Activated CD4-positive, CD25-positive, alpha-beta regulatory T cell treated with anti-CD3 and anti-CD28 coated beads, Interleukin-2, amount 50 U/mL, for 24 hours (primary cell): ENCODE measurements at regions not wholly inside any gene's neighbourhood (a gene's known extent, or its start where the extent isn't known, plus 50 kb on each side); places are given as distances from the start of the nearest gene placed in this dataset.

ENCODE experiments used
- ATAC-seq, 2 donors: fragments of 150-1000 bp; cut with Tn5 transposase; one replicate each; pipeline ENCODE4 v1.10.0; 2021; ENCODE audit warnings: mild to moderate bottlenecking in 1 of 2, moderate library complexity in 1 of 2

DNA sequence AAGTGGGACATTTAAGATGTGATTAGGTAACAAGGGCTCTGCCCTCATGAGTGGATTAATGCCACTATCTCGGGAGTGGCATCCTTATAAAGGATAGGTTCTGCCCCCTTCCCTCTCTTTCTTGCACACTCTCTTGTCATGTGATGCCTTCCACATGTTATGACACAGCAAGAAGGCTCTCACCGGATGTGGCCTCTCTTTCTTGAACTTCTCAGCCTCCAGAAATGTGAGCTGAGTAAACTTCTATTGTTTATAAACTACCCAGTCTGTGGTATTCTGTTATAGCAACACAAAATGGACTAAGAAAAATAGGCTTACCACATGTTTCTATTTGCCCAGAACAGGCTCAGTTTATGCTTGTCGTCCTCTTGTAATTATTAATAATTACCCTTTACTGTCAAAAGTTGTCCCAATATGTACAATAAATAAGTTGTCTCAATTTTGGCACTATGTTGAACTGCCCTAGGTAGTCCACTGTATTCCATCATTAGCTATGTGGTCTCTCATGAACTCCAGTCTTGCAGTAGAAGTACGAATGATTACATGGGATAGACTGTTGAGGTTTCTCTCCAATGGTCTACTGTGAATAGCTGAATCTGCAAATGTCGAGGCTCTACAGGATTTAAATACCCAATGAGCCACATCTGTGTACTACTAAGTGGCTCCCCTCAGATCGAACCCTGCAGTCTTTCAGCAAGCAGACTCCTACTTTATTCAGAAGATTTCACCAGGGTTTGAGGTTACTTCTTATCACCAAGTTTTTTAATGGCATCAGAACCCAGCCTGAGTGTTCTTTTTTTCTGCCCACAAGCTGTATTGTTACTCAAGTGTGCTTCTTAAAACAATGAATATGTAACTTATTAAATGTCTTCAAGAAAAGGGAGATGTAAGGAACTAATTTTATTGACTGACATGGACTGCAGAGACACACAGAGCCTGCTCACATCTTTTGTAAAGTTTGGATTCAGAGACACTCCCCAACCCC is 102.0 kb upstream of the LEF1 start:
- no peak for ATAC-seq

DNA sequence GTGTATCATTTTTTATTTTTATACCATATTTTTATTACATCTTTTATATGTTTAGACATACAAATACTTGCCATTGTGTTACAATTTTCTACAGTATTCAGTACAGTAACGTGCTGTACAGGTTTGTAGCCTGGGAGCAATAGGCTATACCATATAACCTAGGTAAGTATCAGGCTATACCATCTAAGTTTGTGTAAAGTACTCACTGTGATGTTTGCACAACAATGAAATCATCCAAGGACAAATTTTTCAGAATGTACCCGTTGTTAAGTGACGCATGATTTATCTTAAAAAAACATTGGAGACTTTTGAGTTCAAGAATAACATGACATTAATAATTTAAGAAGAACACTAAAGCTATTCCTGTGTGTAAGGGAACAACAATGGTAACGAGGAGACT is 96.0 kb upstream of the LEF1 start:
- ATAC-seq, result no peak

DNA sequence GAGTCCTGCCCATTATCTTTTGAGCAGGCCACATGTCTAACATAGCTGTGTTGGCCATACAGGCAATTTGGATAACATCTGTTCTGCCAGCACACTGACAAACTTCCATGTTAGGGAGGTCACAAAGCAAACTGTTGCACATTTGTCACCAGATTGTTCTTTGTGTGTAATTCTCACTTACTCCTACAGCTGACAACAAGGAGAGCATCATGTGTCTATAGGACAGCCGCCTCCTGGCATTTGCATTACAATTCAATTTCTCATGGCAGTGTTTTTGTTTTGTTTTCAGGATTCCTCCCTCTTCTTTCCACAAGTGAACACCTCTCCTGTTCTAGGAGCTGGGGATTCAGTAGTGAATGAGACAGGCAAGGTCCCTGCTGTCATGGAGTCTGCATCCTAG is 94.3 kb upstream of the LEF1 start:
- no peak for ATAC-seq

DNA sequence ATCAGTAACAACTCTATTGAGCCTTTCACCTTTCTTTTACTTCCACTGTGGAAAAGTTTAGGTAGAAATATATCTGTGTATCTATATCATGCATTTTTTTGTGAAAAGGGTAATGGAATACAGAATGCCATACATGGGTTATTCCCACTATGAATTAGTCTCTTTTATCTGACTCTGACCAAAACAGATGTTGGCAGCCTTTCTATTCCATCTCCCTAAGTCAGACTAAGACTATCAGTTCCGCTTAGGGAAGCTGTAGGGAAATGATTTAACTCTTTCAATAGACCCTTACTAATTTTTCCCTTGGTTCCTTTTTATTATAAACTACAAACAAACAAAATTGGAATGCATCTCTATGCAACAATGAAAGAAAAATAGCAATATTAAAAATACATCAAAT is 92.3 kb upstream of the LEF1 start:
- ATAC-seq, result no peak

DNA sequence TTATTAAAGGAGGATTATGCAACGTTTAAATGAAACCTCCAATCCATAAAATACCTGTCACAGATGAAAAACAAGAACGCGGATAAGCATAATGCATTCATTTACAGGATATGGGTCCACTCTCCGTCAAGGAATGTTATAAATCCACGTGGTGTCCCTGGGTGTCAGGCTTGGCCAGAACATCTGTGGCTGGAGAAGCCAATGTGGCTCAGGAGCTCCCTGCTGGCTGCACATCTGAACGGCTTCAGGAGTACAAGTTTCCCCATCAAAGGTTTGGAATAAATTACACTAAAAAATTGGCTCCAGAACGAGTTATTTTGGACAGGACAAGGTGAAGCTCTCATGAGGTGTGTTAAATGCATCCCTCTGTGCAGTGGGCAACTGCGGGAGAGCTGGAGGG is 87.8 kb upstream of the LEF1 start:
- ATAC-seq, result no peak

DNA sequence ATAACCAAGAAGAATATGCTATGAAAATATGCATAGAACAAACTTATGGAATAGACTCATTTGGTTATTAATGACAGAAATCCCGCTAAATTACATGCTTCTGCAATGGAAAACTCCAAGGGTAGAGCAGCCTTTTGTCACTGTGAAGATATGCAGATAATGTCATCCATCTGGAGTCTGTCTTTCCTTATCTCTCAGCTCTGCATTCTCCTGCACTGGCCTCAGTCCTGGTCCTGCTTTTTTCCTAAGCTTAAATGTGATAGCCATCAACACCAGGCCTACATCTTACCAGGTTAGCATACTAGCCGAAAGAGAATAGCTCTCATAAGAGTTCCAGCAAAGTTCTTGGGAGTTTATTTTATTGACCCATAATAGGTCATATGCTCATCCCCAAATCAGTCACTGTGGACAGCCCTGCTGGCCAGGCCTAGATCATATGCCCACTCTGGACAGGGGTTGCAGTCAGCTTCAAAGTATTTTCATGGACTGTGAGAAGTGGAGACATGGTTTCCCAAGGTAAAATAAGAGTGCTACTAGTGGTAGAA is 86.5 kb upstream of the LEF1 start:
- no peak for ATAC-seq

DNA sequence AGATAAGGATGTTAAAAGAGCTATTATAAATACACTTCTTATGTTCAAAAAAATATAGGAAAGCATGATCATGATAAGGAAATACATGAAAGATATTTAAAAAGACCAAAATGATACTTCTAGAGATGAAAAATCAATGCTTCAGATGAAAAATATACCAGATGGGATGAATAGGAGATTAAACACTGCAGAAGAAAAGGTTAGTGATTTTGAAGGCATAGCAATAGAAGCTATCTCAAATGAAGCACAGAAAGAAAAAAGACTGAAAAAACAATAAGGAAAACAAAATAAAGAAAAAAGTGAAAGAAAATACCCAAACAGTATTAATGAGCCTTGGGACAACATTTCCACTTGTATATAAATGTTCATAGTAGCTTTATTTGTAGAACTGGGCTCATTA is 80.7 kb upstream of the LEF1 start:
- no peak for ATAC-seq

DNA sequence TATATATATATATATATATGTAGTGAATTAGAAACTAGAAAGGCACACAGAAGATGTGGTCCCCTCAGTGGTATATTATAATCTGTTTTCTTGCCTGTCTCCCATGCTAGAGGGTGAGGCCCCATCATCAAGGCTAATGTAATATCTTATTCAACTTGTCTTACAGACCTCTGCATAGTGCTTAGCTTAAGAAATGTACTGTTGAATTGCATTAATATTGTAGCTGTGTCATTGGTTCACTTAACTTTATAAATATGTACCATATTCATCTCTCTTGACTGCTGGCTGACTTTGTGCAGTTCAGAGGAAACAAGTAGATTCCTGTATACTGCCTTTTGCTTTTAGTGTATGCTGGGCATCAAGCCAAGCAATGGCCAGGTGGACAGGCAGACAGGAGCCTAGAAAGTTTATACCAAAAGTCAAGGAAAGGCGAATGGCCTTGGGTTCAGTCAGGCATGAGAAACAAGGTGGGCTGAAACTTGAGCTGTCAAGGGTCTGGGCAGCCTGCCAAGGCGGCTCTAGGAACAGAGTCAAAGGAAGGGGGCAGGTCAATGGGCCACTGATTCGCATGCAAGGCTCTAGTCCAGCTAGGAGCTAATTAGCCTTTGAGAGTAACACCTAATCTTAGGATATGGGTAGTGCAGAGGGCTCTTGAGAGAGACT is 78.8 kb upstream of the LEF1 start:
- no peak for ATAC-seq

DNA sequence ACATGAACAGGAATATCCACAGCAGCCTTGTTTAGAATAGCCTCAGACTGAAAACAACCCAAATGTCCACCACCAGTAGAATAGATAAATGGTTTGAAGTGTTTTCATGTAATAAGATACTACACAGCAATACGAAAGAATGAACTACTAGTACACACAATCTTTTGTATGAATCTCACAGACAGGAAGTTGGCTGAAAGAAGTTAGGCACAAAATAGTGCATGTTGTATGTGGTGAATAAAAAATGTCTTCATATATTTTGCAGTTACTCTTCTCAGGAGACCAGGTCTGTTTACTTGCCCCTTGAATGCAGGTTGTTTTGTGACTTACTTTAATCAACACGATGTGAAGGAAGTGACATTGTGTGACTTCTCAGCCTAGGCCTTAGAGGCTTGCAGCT is 75.9 kb upstream of the LEF1 start:
- no peak for ATAC-seq

DNA sequence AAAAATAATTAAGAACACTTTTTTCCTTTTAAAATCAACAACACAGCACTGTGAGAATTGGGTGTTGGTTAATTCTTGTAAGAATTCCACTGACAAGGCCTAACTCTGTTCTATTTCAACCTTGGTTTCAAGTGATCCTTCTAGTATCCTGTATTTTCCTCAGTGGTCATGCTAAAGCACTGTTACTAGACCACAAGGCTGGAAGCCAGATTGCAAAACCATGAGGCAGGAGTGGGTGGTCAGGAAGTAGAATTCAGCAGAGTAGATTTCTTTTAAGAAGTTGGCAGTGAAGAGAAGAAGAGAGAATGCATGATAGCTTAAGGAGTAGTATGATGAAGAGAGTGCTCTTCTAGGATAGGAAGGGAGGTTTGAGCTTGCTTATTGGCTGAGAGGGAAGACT is 71.6 kb upstream of the LEF1 start:
- no peak for ATAC-seq

DNA sequence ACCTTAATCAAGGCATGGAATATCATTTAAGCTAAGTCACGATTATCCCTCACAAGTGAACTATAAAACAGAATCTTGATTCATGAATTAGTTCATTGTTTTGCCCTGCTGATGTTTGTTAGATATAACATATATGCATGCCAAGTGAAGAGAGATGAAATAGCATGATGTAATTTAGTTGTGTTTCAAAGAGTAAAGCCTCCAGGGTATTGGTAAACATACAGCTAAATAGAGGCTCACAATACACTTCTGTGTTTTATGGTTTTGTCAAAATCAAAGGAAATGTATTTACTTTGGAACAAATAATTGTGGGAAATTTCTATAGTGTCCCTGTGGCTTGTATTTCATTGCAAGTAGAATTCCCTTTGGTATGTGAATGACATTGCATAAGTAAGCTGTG is 69.0 kb upstream of the LEF1 start:
- no peak for ATAC-seq

DNA sequence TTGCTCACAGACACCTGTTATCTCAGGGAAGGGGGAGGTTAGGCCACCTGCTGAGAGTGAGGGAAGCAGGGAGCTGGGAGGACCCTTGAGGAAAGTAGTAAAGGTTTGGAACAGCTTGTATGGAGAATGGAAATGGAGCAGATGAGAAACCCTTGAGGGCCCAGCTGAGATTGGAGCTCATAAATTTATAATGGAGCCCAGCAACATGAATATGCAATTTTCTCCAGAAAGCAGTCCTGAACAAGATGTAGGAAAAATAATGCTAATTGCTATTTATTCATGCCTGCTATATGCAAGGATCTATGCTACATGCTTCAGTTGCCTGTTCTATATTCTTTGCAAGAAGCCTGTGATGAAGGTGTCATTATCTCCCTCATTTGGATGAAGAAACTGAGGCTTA is 67.5 kb upstream of the LEF1 start:
- ATAC-seq, result no peak

DNA sequence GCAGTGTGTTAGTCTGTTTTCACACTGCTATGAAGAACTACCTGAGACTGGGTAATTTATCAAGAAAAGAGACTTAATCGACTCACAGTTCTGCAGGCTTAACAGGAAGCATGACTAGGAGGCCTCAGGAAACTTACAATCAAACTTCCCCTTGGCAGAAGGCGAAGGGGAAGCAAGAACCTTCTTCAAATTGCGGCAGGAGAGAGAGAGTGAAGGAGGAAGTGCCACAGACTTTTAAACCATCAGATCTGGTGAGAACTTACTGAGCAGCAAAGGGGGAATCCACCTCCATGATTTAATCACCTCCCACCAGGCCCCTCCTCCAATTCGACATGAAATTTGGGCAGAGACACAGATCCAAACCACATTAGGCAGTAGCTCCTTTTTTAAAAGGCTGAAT is 59.2 kb upstream of the LEF1 start:
- no peak for ATAC-seq

DNA sequence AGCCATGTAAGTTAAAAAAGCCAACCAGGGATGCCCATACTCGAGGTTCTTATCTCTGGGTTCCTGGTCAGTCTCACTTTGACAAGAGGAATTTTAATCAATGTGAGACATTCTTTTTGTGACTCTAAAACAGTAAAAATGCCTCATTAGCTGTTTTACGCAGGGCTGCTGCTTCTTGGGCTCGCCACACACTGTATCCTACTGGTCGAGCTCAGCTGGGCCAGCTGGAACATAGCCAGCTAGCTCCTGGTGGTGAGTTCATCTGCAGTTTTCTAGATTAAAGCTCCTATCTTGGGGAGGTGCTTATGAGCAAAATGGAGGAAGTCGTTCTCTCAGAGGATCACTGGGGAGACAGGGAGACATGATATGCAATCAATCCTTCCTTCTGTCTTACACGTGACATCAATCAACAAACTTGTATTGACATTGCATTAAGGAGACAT is 55.9 kb upstream of the LEF1 start:
- ATAC-seq, result no peak

DNA sequence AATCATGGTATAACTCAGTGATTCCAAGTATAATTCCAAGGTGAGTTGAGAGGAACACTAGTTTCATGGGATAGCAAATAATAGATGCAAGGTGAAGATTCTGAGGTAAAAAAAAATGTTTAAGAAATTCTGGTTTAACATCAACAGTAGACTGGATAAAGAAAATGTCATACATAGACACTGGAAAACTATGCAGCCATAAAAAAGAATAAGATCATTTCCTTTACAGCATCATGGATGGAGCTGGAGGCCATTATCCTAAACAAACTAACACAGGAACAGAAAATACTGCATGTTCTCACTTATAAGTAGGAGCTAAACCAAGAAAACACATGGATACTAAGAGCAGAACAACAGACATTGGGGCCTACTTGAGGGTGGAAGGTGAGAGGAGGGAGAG is 54.6 kb upstream of the LEF1 start:
- no peak for ATAC-seq

DNA sequence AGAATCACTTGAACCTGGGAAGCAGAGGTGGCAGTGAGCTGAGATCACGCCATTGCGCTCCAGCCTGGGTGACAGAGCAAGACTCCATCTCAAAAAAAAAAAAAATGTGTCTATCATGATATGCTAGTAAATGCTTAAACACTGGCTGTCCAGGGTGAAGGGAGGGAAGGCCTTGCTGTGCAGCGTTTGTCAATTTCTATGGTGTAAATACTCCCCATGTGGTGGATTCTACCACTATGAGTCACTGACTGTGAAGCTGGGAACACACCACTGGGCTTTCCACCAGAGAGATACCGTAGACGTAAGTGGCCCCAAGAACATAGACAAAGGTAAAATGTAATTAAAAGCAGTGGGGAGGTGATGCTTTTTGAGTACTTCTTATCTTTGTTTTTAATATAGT is 51.3 kb upstream of the LEF1 start:
- no peak for ATAC-seq
